GM21576 (cell line): ENCODE measurements at regions not wholly inside any gene's neighbourhood (a gene's known extent, or its start where the extent isn't known, plus 50 kb on each side); places are given as distances from the start of the nearest gene placed in this dataset.
"Not testable (repeated sequence)": the region's sequence is repeated elsewhere in the genome, so short reads cannot be mapped to it uniquely, and the experiment has no call there.

ENCODE experiments used
- ATAC-seq: cut with Tn5 transposase; IDR thresholded peaks from one replicate; pipeline ENCODE4 v1.9.1; 2021; ENCODE audit warnings: mild to moderate bottlenecking, moderate library complexity; ENCODE audit not compliant: unreplicated experiment

DNA sequence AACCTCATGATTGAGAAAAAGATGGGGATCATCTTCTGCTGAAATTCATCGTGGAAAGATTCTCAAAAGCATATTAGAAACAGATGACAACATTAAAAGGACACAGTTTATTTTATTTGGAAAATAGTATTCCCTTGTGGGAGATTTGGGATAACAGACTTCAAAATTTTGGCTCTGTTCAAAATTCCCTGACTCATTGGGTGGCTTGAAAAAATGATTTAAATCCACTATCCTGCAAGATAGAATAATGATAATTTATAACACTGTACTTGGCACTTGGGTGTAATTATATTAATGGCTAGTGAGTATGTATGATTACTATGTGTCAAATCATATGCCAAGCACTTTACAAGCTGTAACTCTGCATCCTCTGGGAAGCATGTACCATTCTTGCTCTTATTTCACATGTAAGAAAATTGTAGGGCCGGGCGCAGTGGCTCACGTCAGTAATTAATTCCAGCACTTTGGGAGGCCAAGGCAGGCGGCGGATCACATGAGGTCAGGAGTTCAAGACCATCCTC lies 128.8 kb downstream of the LMNTD1 start:
- no peak for ATAC-seq

DNA sequence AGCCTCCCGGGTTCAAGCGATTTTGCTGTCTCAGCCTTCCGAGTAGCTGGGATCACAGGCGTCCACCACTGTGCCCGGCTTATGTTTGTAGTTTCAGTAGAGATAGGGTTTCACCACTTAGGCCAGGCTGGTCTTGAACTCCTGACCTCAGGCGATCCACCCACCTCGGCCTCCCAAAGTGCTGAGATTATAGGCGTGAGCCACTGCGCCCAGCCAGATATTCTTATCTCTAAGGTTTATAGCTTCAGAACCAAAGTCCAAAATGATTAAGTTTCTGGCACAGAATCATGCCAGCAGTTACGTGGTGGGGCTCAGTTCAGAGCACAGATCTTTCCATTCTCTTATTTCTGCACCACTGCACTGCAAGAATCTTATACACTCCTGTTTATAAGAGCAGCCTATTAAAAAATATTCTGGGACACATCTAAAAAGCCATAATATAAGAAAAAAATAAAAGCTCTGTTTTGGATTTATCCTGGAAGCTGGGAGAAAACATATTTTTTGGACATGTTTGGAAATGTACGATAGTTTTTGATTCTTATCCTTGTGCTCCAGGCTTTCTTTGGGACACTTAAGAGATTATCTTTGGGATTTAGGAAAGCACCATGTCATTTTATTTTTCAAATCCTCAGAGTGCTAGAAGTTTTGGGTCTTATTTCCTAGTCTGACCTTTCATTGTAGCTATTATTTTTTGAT lies 129.6 kb downstream of the LMNTD1 start:
- ATAC-seq: no peak

DNA sequence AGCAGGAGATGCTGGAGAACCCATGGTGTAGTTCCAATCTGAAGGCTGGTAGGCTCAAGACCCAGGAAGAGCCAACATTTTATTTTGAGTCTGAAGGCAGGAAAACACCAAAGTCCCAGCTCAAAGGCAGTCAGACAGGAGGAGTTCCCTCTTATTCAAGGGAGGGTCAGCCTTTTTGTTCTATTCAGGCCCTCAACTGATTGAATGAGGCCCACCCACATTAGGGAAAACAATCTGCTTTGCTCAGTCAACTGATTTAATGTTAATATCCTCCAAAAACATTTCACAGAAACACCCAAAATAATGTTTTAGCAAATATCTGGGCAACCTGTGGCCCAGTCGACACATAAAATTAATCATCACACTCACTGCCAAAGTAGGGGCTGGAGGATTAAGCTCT lies 130.8 kb downstream of the LMNTD1 start:
- ATAC-seq: no peak

DNA sequence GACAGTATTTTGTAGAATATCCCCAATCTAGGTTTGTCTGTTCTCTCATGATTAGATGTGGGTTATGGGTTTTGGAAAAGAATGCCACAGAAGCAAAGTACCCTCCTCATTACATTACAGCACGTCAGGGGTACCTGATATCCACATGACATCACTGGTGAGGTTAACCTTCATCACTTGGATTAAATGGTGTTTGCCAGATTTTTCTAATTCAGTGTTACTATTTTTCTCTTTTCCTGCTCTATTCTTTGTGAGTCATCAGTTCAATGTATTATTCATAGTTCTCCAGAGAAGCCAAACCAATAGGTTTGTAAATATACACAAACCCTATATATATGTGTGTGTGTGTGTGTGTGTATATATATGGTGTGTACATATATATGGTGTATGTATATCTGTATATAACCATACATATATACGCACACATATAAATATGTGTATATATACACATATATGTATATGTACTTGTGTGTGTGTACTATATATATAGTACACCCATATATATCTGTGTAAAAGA lies 131.4 kb downstream of the LMNTD1 start:
- no peak for ATAC-seq

DNA sequence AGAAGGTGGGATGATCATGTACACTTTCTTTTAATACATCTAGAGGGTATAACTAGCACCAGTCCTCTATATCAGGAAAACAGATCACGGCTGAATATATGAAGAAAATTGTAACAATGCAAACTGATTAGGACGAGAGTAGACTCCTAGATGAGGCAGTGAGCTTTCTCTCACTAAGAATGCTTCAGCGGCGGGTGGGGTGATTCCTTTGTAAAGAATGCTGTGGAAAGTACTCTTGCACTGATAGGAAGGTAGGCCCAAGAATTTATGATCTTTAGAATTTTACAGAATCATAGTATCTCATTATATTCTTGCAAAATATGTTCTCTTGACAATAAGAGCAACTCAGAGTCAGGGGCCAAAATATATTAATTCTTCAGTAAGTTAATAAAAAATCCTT lies 133.0 kb downstream of the LMNTD1 start:
- no peak for ATAC-seq

DNA sequence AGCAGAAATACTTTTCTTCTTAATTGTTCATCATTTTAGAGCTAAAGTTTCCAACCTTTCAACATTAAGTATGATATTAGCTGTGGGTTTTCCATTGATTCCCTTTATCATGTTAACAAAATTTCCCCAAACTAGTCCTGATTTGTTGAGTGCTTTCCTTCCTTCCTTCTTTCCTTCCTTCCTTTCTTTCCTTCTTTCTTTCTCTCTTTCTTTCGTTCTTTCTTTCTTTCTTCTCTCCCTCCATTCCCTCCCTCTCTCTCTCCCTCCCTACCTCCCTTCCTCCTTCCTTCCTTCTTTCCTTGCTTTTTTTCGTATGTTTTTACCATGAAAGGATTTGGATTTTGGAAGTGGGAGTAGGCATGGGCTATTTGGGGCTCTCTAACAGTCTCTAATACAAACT lies 133.5 kb downstream of the LMNTD1 start:
- no peak for ATAC-seq

DNA sequence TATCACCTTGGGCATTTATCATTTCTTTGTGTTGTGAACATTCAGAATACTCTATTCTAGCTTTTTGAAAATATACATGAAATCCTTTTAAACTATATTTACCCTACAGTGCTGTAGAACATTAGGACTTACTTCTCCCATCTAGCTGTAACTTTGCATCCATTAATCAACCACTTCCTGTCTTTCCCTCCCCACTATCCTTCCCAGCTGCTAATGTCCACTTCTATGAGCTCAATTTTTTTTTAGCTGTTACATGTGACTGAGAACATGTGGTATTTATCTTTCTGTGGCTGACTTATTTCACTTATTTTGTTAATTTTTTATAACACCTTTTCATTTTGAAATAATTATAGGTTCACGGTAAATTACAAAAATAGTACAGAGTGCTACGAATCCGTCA lies 136.0 kb downstream of the LMNTD1 start:
- ATAC-seq: no peak

DNA sequence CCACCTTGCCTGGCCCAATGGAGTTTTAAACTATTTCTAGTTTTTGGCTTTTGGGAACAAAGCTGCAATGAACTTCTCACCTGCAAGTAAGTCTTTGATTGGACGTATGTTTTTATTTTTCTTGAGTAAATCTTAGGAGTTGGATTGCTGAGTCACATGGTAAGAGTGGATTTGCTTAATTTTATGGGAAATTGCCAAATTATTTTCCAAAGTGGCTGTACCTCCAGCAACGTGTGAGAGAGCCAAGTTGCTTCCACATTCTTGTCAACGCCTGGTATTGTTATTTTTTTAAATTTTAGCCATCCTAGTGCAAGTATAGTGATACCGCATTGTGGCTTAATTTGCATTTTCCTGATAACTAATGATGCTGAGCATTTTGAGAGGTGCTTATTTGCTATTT lies 136.6 kb downstream of the LMNTD1 start:
- ATAC-seq: no peak

DNA sequence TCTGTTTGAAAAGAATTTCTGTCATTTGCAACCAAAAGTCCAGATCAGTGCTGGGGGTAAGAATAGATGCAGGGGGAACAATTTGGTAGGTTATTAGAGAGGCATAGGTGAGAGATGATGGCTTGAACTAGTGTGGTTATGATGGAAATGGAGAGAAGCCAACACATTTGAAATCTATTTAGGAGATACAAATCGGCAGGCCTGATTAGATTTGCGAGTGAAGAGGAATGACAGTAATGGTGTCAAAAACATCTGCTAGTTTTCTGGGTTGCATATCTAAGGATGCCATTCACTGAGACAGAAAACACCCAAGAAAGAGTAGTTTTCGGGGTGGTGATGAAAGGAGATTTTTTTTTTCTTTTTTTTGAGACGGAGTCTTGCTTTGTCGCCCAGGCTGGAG lies 138.1 kb downstream of the LMNTD1 start:
- ATAC-seq: no peak

DNA sequence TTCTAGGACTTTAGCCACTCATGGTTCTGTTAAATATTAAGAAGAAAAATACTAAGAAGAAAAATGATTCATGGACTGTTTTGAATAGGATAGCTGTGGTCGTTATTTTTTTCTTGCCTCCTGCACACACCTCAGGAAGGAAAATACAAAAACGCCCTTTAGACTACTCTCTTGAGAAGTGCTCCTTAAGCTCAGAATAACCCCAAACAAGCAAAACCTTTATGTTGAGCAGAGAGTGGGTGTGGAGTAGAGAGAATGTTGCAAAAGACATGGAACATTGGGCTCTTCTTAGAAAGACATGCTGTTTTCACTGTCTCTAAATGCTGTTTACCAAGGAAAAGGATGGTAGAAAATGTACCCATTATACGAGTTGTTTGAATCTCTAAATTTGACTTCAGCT lies 140.3 kb downstream of the LMNTD1 start:
- ATAC-seq: no peak

DNA sequence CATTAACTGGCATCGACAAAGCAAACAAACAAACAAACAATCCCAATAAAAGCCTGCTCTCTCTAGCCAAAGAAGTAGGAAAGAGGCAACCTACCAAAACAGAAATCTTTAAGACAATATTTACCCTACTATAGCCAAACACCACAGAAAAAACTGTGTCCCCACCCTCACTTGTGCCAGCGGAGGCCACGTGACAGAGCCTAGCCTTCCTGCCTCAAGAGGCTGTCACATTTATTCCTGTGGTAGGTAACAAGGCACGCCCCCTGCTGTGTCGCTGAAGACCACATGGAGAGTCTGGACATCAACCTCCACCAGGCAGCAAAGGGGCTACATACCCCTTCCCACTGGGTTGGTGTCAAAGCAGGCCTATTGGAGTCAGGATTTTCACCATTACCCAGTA lies 148.1 kb downstream of the LMNTD1 start:
- no peak for ATAC-seq

DNA sequence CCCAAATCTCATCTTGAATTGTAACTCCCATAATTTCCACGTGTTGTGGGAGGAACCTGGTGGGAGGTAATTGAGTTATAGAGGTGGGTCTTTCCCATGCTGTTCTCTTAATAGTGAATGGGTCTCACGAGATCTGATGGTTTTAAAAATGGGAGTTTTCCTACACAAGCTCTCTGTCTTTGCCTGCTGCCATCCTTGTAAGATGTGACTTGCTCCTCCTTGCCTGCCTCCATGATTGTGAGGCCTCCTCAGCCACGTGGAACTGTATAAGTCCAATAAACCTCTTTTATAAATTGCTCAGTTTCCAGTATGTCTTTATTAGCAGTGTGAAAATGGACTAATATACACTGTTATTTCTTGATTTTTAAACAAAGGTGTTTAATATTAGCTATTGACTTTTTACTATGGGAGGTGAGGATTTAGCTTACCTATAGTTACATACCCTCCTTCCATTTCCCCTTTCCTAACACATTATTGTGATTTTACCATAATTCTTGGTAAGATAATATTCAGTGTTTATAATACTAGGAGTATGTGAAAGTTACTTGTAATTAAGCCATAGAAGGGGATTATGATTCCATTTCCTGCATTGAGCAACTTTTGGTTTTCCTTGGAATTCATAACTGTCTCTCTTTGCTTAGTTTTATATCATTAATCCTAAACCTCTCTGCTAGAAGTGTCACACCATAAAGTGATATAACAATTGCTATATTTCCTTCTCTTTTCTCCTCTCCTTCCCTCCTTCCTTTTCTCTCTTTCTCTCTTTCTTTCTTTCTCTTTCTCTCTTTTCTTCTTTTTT lies 151.0 kb upstream of the KRAS start:
- no peak for ATAC-seq

DNA sequence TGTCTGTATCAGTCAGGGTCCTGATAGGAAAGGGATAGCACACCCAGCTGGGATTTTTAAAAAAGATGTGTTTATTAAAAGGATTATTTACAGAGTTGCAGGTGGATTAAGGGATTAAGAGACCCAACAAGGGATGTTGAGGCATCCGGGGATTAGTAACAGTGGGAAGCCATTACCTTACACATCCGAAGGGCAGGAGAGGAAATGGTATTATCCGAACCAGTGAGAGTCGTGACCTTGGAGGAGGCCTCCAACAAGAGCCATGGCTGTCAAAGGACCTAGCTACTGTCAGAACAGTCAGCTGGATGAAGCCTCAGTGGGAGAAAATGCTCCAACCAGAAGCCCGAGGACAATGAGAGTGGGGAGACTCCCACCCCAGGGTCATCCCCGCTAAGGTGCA lies 146.3 kb upstream of the KRAS start:
- ATAC-seq: no peak

DNA sequence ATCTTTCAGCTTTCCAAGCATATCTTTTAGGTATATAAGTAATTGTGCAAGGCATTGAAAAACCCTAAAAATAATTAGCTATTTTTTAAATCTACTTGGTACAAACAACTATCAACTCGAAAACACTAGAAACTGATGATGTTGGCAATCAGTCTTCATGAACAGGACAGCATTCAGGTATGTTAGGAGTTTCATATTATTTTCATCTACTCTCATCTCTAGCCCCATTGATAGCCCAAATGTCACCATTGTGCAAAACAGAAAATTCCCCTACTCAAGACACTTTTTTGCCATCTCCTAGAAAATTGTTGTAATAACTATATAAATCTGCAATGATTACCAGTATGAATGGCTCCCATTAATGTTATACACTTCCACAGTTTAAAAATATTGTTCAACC lies 144.5 kb upstream of the KRAS start:
- ATAC-seq: no peak

DNA sequence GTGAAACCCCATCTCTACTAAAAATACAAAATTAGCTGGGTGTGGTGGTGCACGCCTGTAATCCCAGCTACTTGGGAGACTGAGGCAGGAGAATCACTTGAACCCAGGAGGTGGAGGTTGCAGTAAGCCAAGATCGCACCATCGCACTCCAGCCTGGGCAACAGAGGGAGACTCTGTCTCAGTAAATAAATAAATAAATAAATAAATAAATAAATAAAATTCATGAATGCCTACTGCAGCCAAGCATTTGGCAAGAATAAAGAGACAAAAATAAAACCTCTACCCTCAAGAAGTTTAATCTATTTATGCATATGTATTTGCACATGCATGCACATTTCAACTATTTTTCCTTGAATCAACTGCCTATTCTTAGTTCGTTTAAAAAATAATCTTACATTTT lies 144.0 kb upstream of the KRAS start:
- ATAC-seq: not testable (repeated sequence)

DNA sequence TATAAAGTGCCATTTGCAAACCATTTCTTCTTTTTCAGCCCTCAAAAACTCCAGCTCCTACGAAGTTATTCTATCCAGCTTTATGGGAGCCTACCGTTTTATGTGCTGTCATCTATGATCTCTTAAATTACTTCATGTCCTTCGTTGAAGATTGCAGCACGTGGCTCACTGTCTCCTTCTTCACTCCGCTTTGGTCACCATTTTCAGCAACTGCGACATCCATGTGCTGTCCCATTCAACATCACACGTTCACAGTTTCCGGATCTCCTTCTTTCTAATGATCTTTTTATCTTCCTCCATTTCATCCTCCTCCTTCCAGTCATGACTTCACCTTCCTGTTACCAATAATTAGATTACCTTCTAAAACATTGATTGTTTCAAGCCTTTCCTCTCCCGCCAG lies 143.3 kb upstream of the KRAS start:
- no peak for ATAC-seq

DNA sequence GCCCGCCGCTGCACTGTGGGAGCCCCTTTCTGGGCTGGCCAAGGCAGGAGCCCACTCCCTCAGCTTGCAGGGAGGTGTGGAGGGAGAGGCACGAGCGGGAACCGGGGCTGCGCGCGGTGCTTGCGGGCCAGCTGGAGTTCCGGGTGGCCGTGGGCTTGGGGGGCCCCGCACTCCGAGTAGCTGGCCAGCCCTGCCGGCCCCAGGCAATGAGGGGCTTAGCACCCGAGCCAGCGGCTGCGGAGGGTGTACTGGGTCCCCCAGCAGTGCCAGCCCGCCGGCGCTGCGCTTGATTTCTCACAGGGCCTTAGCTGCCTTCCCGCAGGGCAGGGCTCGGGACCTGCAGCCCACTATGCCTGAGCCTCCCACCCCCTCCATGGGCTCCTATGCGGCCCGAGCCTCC lies 140.6 kb upstream of the KRAS start:
- ATAC-seq: not testable (repeated sequence)

DNA sequence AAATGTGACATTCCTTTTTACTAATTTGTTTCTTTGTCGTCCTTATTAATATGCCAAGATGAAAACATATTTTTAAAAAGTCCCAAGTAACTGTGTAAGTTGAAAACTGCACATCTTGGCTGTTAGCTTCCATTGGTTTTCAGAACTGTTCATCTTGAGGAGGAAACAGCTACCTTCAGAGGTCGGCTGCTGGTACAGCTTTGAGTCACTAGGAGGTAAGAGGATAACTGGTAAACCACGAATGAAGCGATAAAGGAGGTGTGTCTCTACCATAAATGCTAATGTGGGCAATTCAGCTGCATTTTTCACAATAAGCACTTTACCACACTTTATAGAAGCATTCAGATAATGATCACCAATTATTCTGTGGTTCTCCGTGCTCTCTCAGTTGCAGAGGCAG lies 137.5 kb upstream of the KRAS start:
- ATAC-seq: no peak

DNA sequence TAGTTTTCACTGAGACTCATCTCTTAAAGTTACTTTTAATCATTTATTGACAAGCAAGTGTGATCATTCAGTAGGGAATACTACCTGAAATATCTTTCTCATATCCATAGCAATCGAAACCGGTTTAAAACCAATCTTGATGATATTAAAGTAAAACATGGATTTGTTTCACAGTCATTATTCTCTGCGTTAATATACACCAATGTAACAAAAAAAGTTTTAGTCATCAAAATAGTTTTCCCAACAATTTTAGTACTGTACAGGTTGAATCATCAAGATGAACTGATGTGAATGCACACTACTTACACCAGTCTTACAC lies 137.0 kb upstream of the KRAS start:
- no peak for ATAC-seq

DNA sequence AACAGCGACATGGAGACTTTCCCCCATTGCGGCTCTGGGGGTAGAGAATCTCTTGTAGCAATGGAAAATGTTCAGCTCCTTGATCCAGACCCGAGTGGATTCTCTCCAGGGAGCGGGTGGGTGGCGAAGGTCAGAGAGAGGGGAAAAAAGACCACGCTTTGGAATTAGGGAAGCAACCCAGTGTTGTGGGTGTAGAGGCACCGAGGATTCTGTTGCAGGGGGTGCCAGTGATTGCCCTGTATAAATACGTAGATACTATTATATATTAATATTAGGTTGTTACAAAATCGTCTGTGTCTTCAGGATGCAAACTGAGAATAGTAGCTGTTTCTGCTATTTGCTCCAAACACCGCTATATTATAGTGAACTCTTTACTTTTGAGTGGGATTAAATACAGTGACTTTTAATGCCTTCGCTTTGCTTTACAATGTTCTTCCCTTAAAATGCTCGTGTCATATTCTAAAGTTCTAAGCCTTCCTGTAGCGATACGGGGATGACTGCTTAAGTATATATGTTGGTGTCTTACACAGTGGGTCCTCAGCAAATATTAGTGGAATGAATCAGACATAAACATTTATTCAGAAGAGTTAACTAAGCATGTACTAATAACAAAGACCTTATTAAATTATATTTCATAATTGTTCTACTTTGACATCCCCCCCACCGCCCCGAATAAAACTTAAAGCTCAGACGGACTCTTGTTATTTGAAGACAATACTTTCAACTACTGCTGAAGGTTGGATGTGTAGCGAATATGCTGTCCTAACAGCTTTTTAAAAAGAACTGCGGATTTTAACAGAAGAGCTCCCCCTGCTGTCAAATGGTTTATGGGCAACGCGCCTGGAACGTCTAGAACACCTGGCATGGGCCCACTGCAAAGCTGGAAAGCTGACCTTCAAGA lies 136.4 kb upstream of the KRAS start:
- ATAC-seq: peak; percentile 23

DNA sequence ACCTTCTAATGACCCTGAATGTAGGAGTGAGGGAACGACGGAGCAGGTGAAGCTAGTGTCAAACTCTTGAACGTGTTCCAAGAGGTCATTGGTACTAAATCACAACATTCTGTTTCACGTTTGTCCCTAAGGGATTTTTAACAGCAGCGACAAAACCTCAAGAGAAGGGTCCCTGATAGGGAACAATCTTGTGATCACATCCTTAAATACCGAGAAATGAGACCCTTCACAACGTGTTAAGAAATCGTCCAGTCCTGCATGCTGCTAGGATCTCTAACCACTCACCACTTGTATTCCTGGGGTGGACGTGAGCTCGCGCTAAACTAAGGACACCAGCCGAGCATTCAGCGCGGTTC lies 134.1 kb upstream of the KRAS start:
- ATAC-seq: no peak
